Astrocyte (in vitro differentiated cells and primary cell): ENCODE measurements at regions not wholly inside any gene's neighbourhood (a gene's known extent, or its start where the extent isn't known, plus 50 kb on each side); places are given as distances from the start of the nearest gene placed in this dataset.

Experiments used
- EZH2 ChIP-seq: IDR thresholded peaks from 2 replicates; pipeline ENCODE4 v1.6.1; 2012; ENCODE audit warnings: mild to moderate bottlenecking, low read length, inconsistent platforms; ENCODE audit not compliant: insufficient read depth
- TF ChIP-seq, protein P1 (sequence below): IDR thresholded peaks from 2 replicates; pipeline ENCODE4 v1.5.1; 2011; ENCODE audit warnings: low read depth, mild to moderate bottlenecking, inconsistent platforms, low read length, moderate library complexity; ENCODE audit not compliant: insufficient read depth

DNA sequence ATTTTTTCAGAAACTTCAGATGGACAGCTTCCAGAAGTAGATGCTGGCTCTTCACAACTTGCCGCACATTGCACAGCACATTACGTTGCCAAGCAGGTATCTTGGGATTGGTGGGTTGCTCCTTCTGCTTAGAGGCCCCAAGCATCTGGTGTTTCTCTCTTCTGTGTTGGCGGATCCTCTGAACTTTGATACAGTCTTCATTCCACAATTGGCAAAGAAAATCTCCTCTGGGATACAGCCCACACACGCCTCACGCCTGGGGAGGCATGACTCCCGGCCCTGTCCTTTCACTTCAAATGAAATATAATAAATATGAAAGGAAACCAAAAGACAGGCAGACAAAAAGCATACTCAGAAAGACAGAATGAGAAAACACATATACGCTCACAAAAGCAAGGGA, 72.3 kb upstream of the PPP2R5A start:
- TF ChIP-seq, protein P1, sequence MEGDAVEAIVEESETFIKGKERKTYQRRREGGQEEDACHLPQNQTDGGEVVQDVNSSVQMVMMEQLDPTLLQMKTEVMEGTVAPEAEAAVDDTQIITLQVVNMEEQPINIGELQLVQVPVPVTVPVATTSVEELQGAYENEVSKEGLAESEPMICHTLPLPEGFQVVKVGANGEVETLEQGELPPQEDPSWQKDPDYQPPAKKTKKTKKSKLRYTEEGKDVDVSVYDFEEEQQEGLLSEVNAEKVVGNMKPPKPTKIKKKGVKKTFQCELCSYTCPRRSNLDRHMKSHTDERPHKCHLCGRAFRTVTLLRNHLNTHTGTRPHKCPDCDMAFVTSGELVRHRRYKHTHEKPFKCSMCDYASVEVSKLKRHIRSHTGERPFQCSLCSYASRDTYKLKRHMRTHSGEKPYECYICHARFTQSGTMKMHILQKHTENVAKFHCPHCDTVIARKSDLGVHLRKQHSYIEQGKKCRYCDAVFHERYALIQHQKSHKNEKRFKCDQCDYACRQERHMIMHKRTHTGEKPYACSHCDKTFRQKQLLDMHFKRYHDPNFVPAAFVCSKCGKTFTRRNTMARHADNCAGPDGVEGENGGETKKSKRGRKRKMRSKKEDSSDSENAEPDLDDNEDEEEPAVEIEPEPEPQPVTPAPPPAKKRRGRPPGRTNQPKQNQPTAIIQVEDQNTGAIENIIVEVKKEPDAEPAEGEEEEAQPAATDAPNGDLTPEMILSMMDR: no peak
- no peak for TF ChIP-seq EZH2
